GM12891 (cell line): ENCODE measurements at regions not wholly inside any gene's neighbourhood (a gene's known extent, or its start where the extent isn't known, plus 50 kb on each side); places are given as distances from the start of the nearest gene placed in this dataset.

ENCODE experiments used
- POLR2A ChIP-seq: IDR thresholded peaks from 2 replicates; pipeline ENCODE4 v1.6.1; 2011; ENCODE audit warnings: low read depth, low read length, control low read depth
- POLR2AphosphoS5 ChIP-seq: IDR thresholded peaks from 2 replicates; pipeline ENCODE4 v1.6.1; 2011; ENCODE audit warnings: low read depth, low read length, control low read depth
- POU2F2 ChIP-seq: IDR thresholded peaks from 2 replicates; pipeline ENCODE4 v1.6.1; 2011; ENCODE audit warnings: low read depth, mild to moderate bottlenecking, control low read depth, low read length, moderate library complexity
- TAF1 ChIP-seq: IDR thresholded peaks from 2 replicates; pipeline ENCODE4 v1.6.1; 2011; ENCODE audit warnings: low read depth, low read length, control low read depth

- TF ChIP-seq POLR2A: no peak
- TF ChIP-seq POU2F2: no peak
- TF ChIP-seq POLR2AphosphoS5: no peak
- no peak for TF ChIP-seq TAF1
Measured at GRCh38 chr17:79210638-79211037, 136.0 kb downstream of the ENGASE start.
